ENCODE measurements at regions not wholly inside any gene's neighbourhood (a gene's known extent, or its start where the extent isn't known, plus 50 kb on each side); places are given as distances from the start of the nearest gene placed in this dataset.
A peak's percentile ranks its signal among the peaks of the same experiment; 100 is the strongest.

- no peaks in the 10 kb centered on the region for H3K36me3 Mint-ChIP-seq (ENCODE audit: low read depth, unreplicated experiment)
Measured at GRCh38 chr9:107694390-107694789, 204.8 kb upstream of the KLF4 start.

GRCh38 chr9:107693625-107694326 lies 204.2 kb upstream of the KLF4 start:
- no peak overlapping the region for H3K9ac ChIP-seq (ENCODE audit: low read length)
- FAIRE-seq, result peak; percentile 20
- DNase-seq (ENCODE audit: low read depth), result peak; percentile 84
- H3K4me1 ChIP-seq (ENCODE audit: insufficient read depth, low read length), result no peaks in the 10 kb centered on the region
- no peaks in the 10 kb centered on the region for H3K9me3 ChIP-seq (ENCODE audit: insufficient read depth, low read depth, low read length)
- no peak overlapping the region for H3K27ac ChIP-seq (ENCODE audit: low read depth, low read length)
- no peaks in the 10 kb centered on the region for H3K36me3 ChIP-seq (ENCODE audit: insufficient read depth, low read length)
- H3K4me3 Mint-ChIP-seq (ENCODE audit: unreplicated experiment), result no peak overlapping the region
- H3K4me1 Mint-ChIP-seq (ENCODE audit: low read depth, unreplicated experiment), result peaks cover 2% of the 10 kb centered on the region
- TF ChIP-seq CTCF (IDR thresholded peaks at IDR 0.05; ENCODE audit: insufficient read depth, low read depth, low read length), result no peak
- TF ChIP-seq EZH2 (IDR thresholded peaks at IDR 0.05; ENCODE audit: insufficient read depth, low read length), result no peak
- no peaks in the 10 kb centered on the region for H4K20me1 ChIP-seq (ENCODE audit: insufficient read depth, low read length)
- peak overlapping the region; percentile 31 for H3K27ac Mint-ChIP-seq (ENCODE audit: unreplicated experiment)
- peaks cover 3% of the 10 kb centered on the region for H3K9me3 Mint-ChIP-seq (ENCODE audit: unreplicated experiment)
- no peaks in the 10 kb centered on the region for H3K36me3 Mint-ChIP-seq (ENCODE audit: low read depth, unreplicated experiment)
- H3K27me3 ChIP-seq (ENCODE audit: insufficient read depth, low read length), result no peaks in the 10 kb centered on the region
- H3K79me2 ChIP-seq (ENCODE audit: insufficient read depth, low read length), result no peaks in the 10 kb centered on the region
- no peak overlapping the region for H3K4me3 ChIP-seq (ENCODE audit: insufficient read depth, low read depth, low read length)
- no peak overlapping the region for H3K4me2 ChIP-seq (ENCODE audit: low read length)
- no peak overlapping the region for H2AFZ ChIP-seq (ENCODE audit: low read depth, low read length)
- peaks cover 29% of the 10 kb centered on the region for H3K27me3 Mint-ChIP-seq (ENCODE audit: low read depth, unreplicated experiment)

More at GRCh38 chr9:107694390-107694789, 204.8 kb upstream of the KLF4 start:
- Mint-ChIP-seq H3K4me1 (ENCODE audit: low read depth, unreplicated experiment) (peaks cover 2% of the 10 kb centered on the region), H3K9me3 (ENCODE audit: unreplicated experiment) (no peaks in the 10 kb centered on the region), H3K27me3 (ENCODE audit: low read depth, unreplicated experiment) (peaks cover 29% of the 10 kb centered on the region), H3K4me3 (ENCODE audit: unreplicated experiment) (no peak overlapping the region), H3K27ac (ENCODE audit: unreplicated experiment) (no peak overlapping the region)
- H3K27ac ChIP-seq (ENCODE audit: low read depth, low read length), result no peak overlapping the region
- H3K9ac ChIP-seq (ENCODE audit: low read length), result no peak overlapping the region
- H3K36me3 ChIP-seq (ENCODE audit: insufficient read depth, low read length), result no peaks in the 10 kb centered on the region
- no peaks in the 10 kb centered on the region for H3K4me1 ChIP-seq (ENCODE audit: insufficient read depth, low read length)
- FAIRE-seq (no peak), DNase-seq (ENCODE audit: low read depth) (no peak)
- TF ChIP-seq CTCF (IDR thresholded peaks at IDR 0.05; ENCODE audit: insufficient read depth, low read depth, low read length) (no peak), EZH2 (IDR thresholded peaks at IDR 0.05; ENCODE audit: insufficient read depth, low read length) (no peak)
- no peak overlapping the region for H3K4me3 ChIP-seq (ENCODE audit: insufficient read depth, low read depth, low read length)
- no peak overlapping the region for H3K4me2 ChIP-seq (ENCODE audit: low read length)
- no peak overlapping the region for H2AFZ ChIP-seq (ENCODE audit: low read depth, low read length)
- H3K9me3 ChIP-seq (ENCODE audit: insufficient read depth, low read depth, low read length), result no peaks in the 10 kb centered on the region
- H4K20me1 ChIP-seq (ENCODE audit: insufficient read depth, low read length), result no peaks in the 10 kb centered on the region
- no peaks in the 10 kb centered on the region for H3K79me2 ChIP-seq (ENCODE audit: insufficient read depth, low read length)
- no peaks in the 10 kb centered on the region for H3K27me3 ChIP-seq (ENCODE audit: insufficient read depth, low read length)

GRCh38 chr9:107691664-107692063 lies 202.1 kb upstream of the KLF4 start:
- no peaks in the 10 kb centered on the region for H3K27me3 ChIP-seq (ENCODE audit: insufficient read depth, low read length)
- no peak overlapping the region for H3K27ac ChIP-seq (ENCODE audit: low read depth, low read length)
- no peaks in the 10 kb centered on the region for H3K36me3 ChIP-seq (ENCODE audit: insufficient read depth, low read length)
- no peak overlapping the region for H3K4me2 ChIP-seq (ENCODE audit: low read length)
- no peak overlapping the region for H3K4me3 Mint-ChIP-seq (ENCODE audit: unreplicated experiment)
- H3K36me3 Mint-ChIP-seq (ENCODE audit: low read depth, unreplicated experiment), result no peaks in the 10 kb centered on the region
- DNase-seq (ENCODE audit: low read depth), result no peak
- H3K4me1 Mint-ChIP-seq (ENCODE audit: low read depth, unreplicated experiment), result peaks cover 2% of the 10 kb centered on the region
- no peaks in the 10 kb centered on the region for H3K4me1 ChIP-seq (ENCODE audit: insufficient read depth, low read length)
- FAIRE-seq, result no peak
- H3K9ac ChIP-seq (ENCODE audit: low read length), result no peak overlapping the region
- TF ChIP-seq CTCF (IDR thresholded peaks at IDR 0.05; ENCODE audit: insufficient read depth, low read depth, low read length) (no peak), EZH2 (IDR thresholded peaks at IDR 0.05; ENCODE audit: insufficient read depth, low read length) (no peak)
- peaks cover 6% of the 10 kb centered on the region for H3K9me3 Mint-ChIP-seq (ENCODE audit: unreplicated experiment)
- H3K9me3 ChIP-seq (ENCODE audit: insufficient read depth, low read depth, low read length), result no peaks in the 10 kb centered on the region
- H3K27ac Mint-ChIP-seq (ENCODE audit: unreplicated experiment), result no peak overlapping the region
- peaks cover 14% of the 10 kb centered on the region for H3K27me3 Mint-ChIP-seq (ENCODE audit: low read depth, unreplicated experiment)
- H3K79me2 ChIP-seq (ENCODE audit: insufficient read depth, low read length), result no peaks in the 10 kb centered on the region
- no peak overlapping the region for H3K4me3 ChIP-seq (ENCODE audit: insufficient read depth, low read depth, low read length)
- no peaks in the 10 kb centered on the region for H4K20me1 ChIP-seq (ENCODE audit: insufficient read depth, low read length)
- no peak overlapping the region for H2AFZ ChIP-seq (ENCODE audit: low read depth, low read length)

All from astrocyte (in vitro differentiated cells and primary cell).